HUDEP-2 (cell line): ENCODE measurements at regions not wholly inside any gene's neighbourhood (a gene's known extent, or its start where the extent isn't known, plus 50 kb on each side); places are given as distances from the start of the nearest gene placed in this dataset.
"Not testable (repeated sequence)": the region's sequence is repeated elsewhere in the genome, so short reads cannot be mapped to it uniquely, and the experiment has no call there.

Experiments used
- DNase-seq, 76 experiments: peaks; one replicate each; lab custom pipeline; 2025; ENCODE audit not compliant: unreplicated experiment in 76 of 76; lab: John Stamatoyannopoulos, UW

GRCh38 chr14:98009177-98009576 is 1212.0 kb downstream of the VRK1 start:
- not testable (repeated sequence) for DNase-seq

- no peak for DNase-seq
Observed at GRCh38 chr14:98010784-98011183, 1213.6 kb downstream of the VRK1 start.

- no peak for DNase-seq
Observed at GRCh38 chr14:98014851-98015615, 1217.9 kb downstream of the VRK1 start.

GRCh38 chr14:98015921-98016320 is 1218.7 kb downstream of the VRK1 start:
- no peak for DNase-seq

- DNase-seq: no peak
Observed at GRCh38 chr14:98018628-98019027, 1221.4 kb downstream of the VRK1 start.

GRCh38 chr14:98022541-98023520 is 1225.6 kb downstream of the VRK1 start:
- no peak for DNase-seq

GRCh38 chr14:98028162-98028561 is 1231.0 kb downstream of the VRK1 start:
- DNase-seq: no peak

- DNase-seq: no peak
Observed at GRCh38 chr14:98035396-98035795, 1236.6 kb downstream of the BCL11B start.

GRCh38 chr14:98037831-98038230 is 1234.2 kb downstream of the BCL11B start:
- DNase-seq: no peak

GRCh38 chr14:98056946-98057345 is 1215.1 kb downstream of the BCL11B start:
- DNase-seq: no peak

- DNase-seq: no peak
Observed at GRCh38 chr14:98059106-98059505, 1212.9 kb downstream of the BCL11B start.

GRCh38 chr14:98062083-98062482 is 1209.9 kb downstream of the BCL11B start:
- DNase-seq: no peak

- no peak for DNase-seq
Observed at GRCh38 chr14:98069712-98070171, 1202.3 kb downstream of the BCL11B start.

- DNase-seq: no peak
Observed at GRCh38 chr14:98070536-98070935, 1201.5 kb downstream of the BCL11B start.

- DNase-seq: no peak
Observed at GRCh38 chr14:98074111-98074510, 1197.9 kb downstream of the BCL11B start.

- DNase-seq: no peak
Observed at GRCh38 chr14:98077176-98077575, 1194.8 kb downstream of the BCL11B start.

GRCh38 chr14:98082833-98083232 is 1189.2 kb downstream of the BCL11B start:
- no peak for DNase-seq

GRCh38 chr14:98085751-98086150 is 1186.2 kb downstream of the BCL11B start:
- DNase-seq: no peak

- no peak for DNase-seq
Observed at GRCh38 chr14:98093111-98093510, 1178.9 kb downstream of the BCL11B start.

- DNase-seq: no peak
Observed at GRCh38 chr14:98099527-98099926, 1172.5 kb downstream of the BCL11B start.

GRCh38 chr14:98101323-98101722 is 1170.7 kb downstream of the BCL11B start:
- DNase-seq: no peak

- DNase-seq: no peak
Observed at GRCh38 chr14:98103705-98104104, 1168.3 kb downstream of the BCL11B start.
